Lung (tissue), 11 donors: ENCODE measurements at regions not wholly inside any gene's neighbourhood (a gene's known extent, or its start where the extent isn't known, plus 50 kb on each side); places are given as distances from the start of the nearest gene placed in this dataset.

Experiments used
- ATAC-seq: fragments of 200-7000 bp; cut with Tn5 transposase; one replicate; pipeline ENCODE4 v1.9.1; 2020; ENCODE audit warnings: moderate number of reproducible peaks; ENCODE audit not compliant: insufficient read depth, low FRiP score
- DNase-seq, 3 donors: peaks; one replicate each; pipeline ENCODE4 v3.0.0-alpha.2; 2013 to 2017
- H3K27ac ChIP-seq, 2 donors: one replicate each; pipeline ENCODE4 v1.5.1; 2013; ENCODE audit warnings: mild to moderate bottlenecking in 2 of 2, moderate library complexity in 2 of 2, control low read depth in 1 of 2, inconsistent platforms in 1 of 2, low read depth in 1 of 2, low read length in 1 of 2
- H3K27me3 ChIP-seq, 3 donors: one replicate each; pipeline ENCODE4 v1.5.1; 2013; ENCODE audit warnings: low read length in 2 of 3; ENCODE audit not compliant: control insufficient read depth in 3 of 3, insufficient read depth in 3 of 3
- H3K36me3 ChIP-seq, 4 donors: one replicate each; pipeline ENCODE4 v1.5.1; 2013; ENCODE audit warnings: low read length in 4 of 4, mild to moderate bottlenecking in 1 of 4, moderate library complexity in 1 of 4; ENCODE audit not compliant: control insufficient read depth in 4 of 4, insufficient read depth in 4 of 4
- H3K4me1 ChIP-seq, 5 donors: one replicate each; pipeline ENCODE4 v1.5.1; 2013; ENCODE audit warnings: low read length in 5 of 5, mild to moderate bottlenecking in 2 of 5, moderate library complexity in 1 of 5; ENCODE audit not compliant: control insufficient read depth in 5 of 5, insufficient read depth in 5 of 5
- H3K4me3 ChIP-seq: one replicate; pipeline ENCODE4 v1.5.1; 2013; ENCODE audit warnings: mild to moderate bottlenecking, control low read depth, moderate library complexity
- H3K9ac ChIP-seq, 2 donors: one replicate each; pipeline ENCODE4 v1.5.1; 2013; ENCODE audit warnings: low read length in 2 of 2, control low read depth in 1 of 2; ENCODE audit not compliant: insufficient read depth in 1 of 2
- H3K9me3 ChIP-seq, 4 donors: one replicate each; pipeline ENCODE4 v1.5.1; 2013; ENCODE audit warnings: low read length in 3 of 4, mild to moderate bottlenecking in 1 of 4, moderate library complexity in 1 of 4; ENCODE audit not compliant: control insufficient read depth in 4 of 4, insufficient read depth in 3 of 4
- CTCF ChIP-seq: IDR thresholded peaks from 2 replicates; pipeline ENCODE4 v1.5.1; 2012; ENCODE audit warnings: mild to moderate bottlenecking; ENCODE audit errors: control extremely low read depth, extremely low read depth
- WGBS, 2 donors: extraction: QIAGEN DNeasy Blood & Tissue Kit; methylation state at CpG; one replicate each; pipeline ENCODE4 v1.1.7; 2013; 5-methylcytosine and 5-hydroxymethylcytosine counted together
- donor health status: control.
- donor health status: control.
- donor health status: Bipolar disorder and iron deficiency.
- donor health status: healthy.
- donor health status: DM: yes; HTN: yes; CAD: no.

GRCh38 chr4:189385098-189385497, 555.6 kb upstream of the FRG1 start:
- 9 to 20% methylated on average over 1 of the region's 1 CpG for WGBS, 2 donors
- TF ChIP-seq CTCF: no peak

GRCh38 chr4:189385579-189385978, 555.1 kb upstream of the FRG1 start:
- H3K27me3 ChIP-seq: no peaks in the 10 kb centered on the region
- DNase-seq: no peak
- no peak overlapping the region for H3K4me3 ChIP-seq
- H3K9me3 ChIP-seq: peaks cover 0 to 6% (median 0%) of the 10 kb centered on the region in 4 donors
- no peak overlapping the region for H3K27ac ChIP-seq
- no peak for ATAC-seq
- no peak overlapping the region for H3K9ac ChIP-seq
- TF ChIP-seq CTCF: no peak
- no peaks in the 10 kb centered on the region for H3K4me1 ChIP-seq
- no peaks in the 10 kb centered on the region for H3K36me3 ChIP-seq
- WGBS, 2 donors: 79 to 81% methylated on average over 2 of the region's 2 CpGs

More at GRCh38 chr4:189385098-189385497, 555.6 kb upstream of the FRG1 start:
- Histone ChIP-seq H3K27ac (no peak overlapping the region), H3K4me1 (no peaks in the 10 kb centered on the region), H3K27me3 (no peaks in the 10 kb centered on the region), H3K9me3 (peaks cover 0 to 9% (median 0%) of the 10 kb centered on the region in 4 donors), H3K36me3 (no peaks in the 10 kb centered on the region), H3K4me3 (no peak overlapping the region), H3K9ac (no peak overlapping the region)
- no peak for ATAC-seq
- no peak for DNase-seq

GRCh38 chr4:189396435-189396834, 544.2 kb upstream of the FRG1 start:
- no peaks in the 10 kb centered on the region for H3K36me3 ChIP-seq
- 86 to 87% methylated on average over 7 of the region's 7 CpGs for WGBS, 2 donors
- H3K4me3 ChIP-seq: no peak overlapping the region
- ATAC-seq (no peak), DNase-seq (no peak)
- H3K27ac ChIP-seq: no peak overlapping the region
- H3K4me1 ChIP-seq: no peaks in the 10 kb centered on the region
- peaks cover 0 to 5% (median 2%) of the 10 kb centered on the region in 4 donors for H3K9me3 ChIP-seq
- TF ChIP-seq CTCF: no peak
- H3K27me3 ChIP-seq: no peaks in the 10 kb centered on the region
- no peak overlapping the region for H3K9ac ChIP-seq

- no peak overlapping the region for H3K4me3 ChIP-seq
- TF ChIP-seq CTCF: no peak
- ATAC-seq: no peak
Observed at GRCh38 chr4:189404271-189404670, 536.4 kb upstream of the FRG1 start.

More at GRCh38 chr4:189404271-189404670, 536.4 kb upstream of the FRG1 start:
- Histone ChIP-seq H3K9ac (no peak overlapping the region), H3K4me1 (no peaks in the 10 kb centered on the region), H3K9me3 (peaks cover 0 to 6% (median 1%) of the 10 kb centered on the region in 4 donors), H3K27me3 (no peaks in the 10 kb centered on the region), H3K27ac (no peak overlapping the region), H3K36me3 (no peaks in the 10 kb centered on the region)
- no peak for DNase-seq
- 20 to 91% methylated on average over 1 of the region's 1 CpG for WGBS, 2 donors
